ENCODE measurements at regions not wholly inside any gene's neighbourhood (a gene's known extent, or its start where the extent isn't known, plus 50 kb on each side); places are given as distances from the start of the nearest gene placed in this dataset.

- Histone ChIP-seq H2AFZ (ENCODE audit: low read depth, low read length) (no peak overlapping the region), H3K36me3 (ENCODE audit: control insufficient read depth, insufficient read depth, low read length) (no peaks in the 10 kb centered on the region), H4K20me1 (replicated peaks; ENCODE audit: control insufficient read depth, insufficient read depth, low read length) (no peaks in the 10 kb centered on the region), H3K79me2 (ENCODE audit: control insufficient read depth, insufficient read depth, low read length) (no peaks in the 10 kb centered on the region), H3K4me2 (ENCODE audit: insufficient read depth, low read length) (no peak overlapping the region), H3K27me3 (ENCODE audit: control insufficient read depth in 2 of 2, insufficient read depth in 2 of 2, low read length in 2 of 2) (peaks cover 10 to 36% of the 10 kb centered on the region in 2 experiments), H3K4me1 (replicated peaks in 1 of 2; ENCODE audit: control insufficient read depth in 2 of 2, insufficient read depth in 2 of 2, low read length in 2 of 2) (no peaks in the 10 kb centered on the region), H3K9me1 (ENCODE audit: control insufficient read depth, insufficient read depth, low read length) (no peaks in the 10 kb centered on the region), H3K9ac (ENCODE audit: insufficient read depth in 1 of 2, low read depth in 2 of 2, low read length in 2 of 2) (no peak overlapping the region), H3K4me3 (no peak overlapping the region), H3K27ac (ENCODE audit: extremely low read depth, low read depth, low read length) (no peak overlapping the region), H3K9me3 (replicated peaks; ENCODE audit: control insufficient read depth, insufficient read depth, low read depth, low read length) (no peaks in the 10 kb centered on the region)
- ATAC-seq (no peak), FAIRE-seq (no peak), DNase-seq (ENCODE audit: extremely low read depth in 1 of 4, low spot score in 3 of 4) (no peak)
- POLR2A ChIA-PET, result interaction anchor here (0.8 to 1.1 kb wide), 2 partner anchors 9 to 11 kb away, joined by 4 to 6 read pairs; no protein-coding TSS in a partner anchor
- CTCF ChIA-PET (ENCODE audit: low intra/inter-chr PET ratio), result interaction anchor here (1.8 kb wide), 1 partner anchor 254 kb away, joined by 4 read pairs; no protein-coding TSS in a partner anchor
- 0% methylated on average over 2 of the region's 2 CpGs for WGBS (ENCODE audit: insufficient coverage, low coverage, missing lambda C conversion rate)
- no peak for TF ChIP-seq ATF3 (IDR thresholded peaks at IDR 0.05)
- no peak for TF ChIP-seq ATF3 (CRISPR knock-in tag; conservative IDR thresholded peaks at IDR 0.05)
- no peak for TF ChIP-seq ZNF511 (CRISPR knock-in tag; IDR thresholded peaks at IDR 0.05)
- TF ChIP-seq BRCA1 (IDR thresholded peaks at IDR 0.05), result no peak
- TF ChIP-seq BRCA1 (CRISPR knock-in tag; IDR thresholded peaks at IDR 0.05), result no peak
- TF ChIP-seq ZNF507 (tag; conservative IDR thresholded peaks at IDR 0.05), result no peak
- TF ChIP-seq, protein P1, sequence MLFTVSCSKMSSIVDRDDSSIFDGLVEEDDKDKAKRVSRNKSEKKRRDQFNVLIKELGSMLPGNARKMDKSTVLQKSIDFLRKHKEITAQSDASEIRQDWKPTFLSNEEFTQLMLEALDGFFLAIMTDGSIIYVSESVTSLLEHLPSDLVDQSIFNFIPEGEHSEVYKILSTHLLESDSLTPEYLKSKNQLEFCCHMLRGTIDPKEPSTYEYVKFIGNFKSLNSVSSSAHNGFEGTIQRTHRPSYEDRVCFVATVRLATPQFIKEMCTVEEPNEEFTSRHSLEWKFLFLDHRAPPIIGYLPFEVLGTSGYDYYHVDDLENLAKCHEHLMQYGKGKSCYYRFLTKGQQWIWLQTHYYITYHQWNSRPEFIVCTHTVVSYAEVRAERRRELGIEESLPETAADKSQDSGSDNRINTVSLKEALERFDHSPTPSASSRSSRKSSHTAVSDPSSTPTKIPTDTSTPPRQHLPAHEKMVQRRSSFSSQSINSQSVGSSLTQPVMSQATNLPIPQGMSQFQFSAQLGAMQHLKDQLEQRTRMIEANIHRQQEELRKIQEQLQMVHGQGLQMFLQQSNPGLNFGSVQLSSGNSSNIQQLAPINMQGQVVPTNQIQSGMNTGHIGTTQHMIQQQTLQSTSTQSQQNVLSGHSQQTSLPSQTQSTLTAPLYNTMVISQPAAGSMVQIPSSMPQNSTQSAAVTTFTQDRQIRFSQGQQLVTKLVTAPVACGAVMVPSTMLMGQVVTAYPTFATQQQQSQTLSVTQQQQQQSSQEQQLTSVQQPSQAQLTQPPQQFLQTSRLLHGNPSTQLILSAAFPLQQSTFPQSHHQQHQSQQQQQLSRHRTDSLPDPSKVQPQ (CRISPR knock-in tag; IDR thresholded peaks at IDR 0.05; ENCODE audit: borderline replicate concordance), result no peak
- no peak for TF ChIP-seq NRF1 (conservative IDR thresholded peaks at IDR 0.05 in 1 of 2, IDR thresholded peaks at IDR 0.05 in 1 of 2)
- TF ChIP-seq TAF15 (IDR thresholded peaks at IDR 0.05; ENCODE audit: low read depth, low read length), result no peak
- TF ChIP-seq CEBPG (CRISPR knock-in tag; IDR thresholded peaks at IDR 0.05), result no peak
- TF ChIP-seq CEBPG (tag; conservative IDR thresholded peaks at IDR 0.05 in 1 of 2, IDR thresholded peaks at IDR 0.05 in 1 of 2), result no peak
- no peak for TF ChIP-seq PML (IDR thresholded peaks at IDR 0.05; ENCODE audit: low read length)
- TF ChIP-seq HMG20A (CRISPR knock-in tag; conservative IDR thresholded peaks at IDR 0.05), result no peak
- TF ChIP-seq, protein P2, sequence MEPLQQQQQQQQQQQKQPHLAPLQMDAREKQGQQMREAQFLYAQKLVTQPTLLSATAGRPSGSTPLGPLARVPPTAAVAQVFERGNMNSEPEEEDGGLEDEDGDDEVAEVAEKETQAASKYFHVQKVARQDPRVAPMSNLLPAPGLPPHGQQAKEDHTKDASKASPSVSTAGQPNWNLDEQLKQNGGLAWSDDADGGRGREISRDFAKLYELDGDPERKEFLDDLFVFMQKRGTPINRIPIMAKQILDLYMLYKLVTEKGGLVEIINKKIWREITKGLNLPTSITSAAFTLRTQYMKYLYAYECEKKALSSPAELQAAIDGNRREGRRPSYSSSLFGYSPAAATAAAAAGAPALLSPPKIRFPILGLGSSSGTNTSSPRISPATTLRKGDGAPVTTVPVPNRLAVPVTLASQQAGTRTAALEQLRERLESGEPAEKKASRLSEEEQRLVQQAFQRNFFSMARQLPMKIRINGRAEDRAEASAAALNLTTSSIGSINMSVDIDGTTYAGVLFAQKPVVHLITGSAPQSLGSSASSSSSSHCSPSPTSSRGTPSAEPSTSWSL (CRISPR knock-in tag; IDR thresholded peaks at IDR 0.05; ENCODE audit: borderline replicate concordance), result no peak
- no peak for TF ChIP-seq MAZ (CRISPR knock-in tag; conservative IDR thresholded peaks at IDR 0.05 in 1 of 2, IDR thresholded peaks at IDR 0.05 in 1 of 2)
- no peak for TF ChIP-seq GTF2A2 (tag; IDR thresholded peaks at IDR 0.05)
- no TSS peak for BruUV-seq (replicated peaks)
- in situ Hi-C loops (cut with MboI) (no loop called here), intact Hi-C loops (cut with micrococcal nuclease) (loop anchor here (10.0 kb wide), 1 partner anchor 263 kb away; no protein-coding TSS in a partner anchor)
These were observed 120.6 kb downstream of the MAB21L3 start for GRCh38 chr1:116231752-116232151.

All from K562 (cell line).